Loucy (cell line): ENCODE measurements at regions not wholly inside any gene's neighbourhood (a gene's known extent, or its start where the extent isn't known, plus 50 kb on each side); places are given as distances from the start of the nearest gene placed in this dataset.

Experiments used
- EZH2phosphoT487 ChIP-seq: fragments of 200-600 bp; IDR thresholded peaks from 2 replicates; pipeline ENCODE4 v1.6.1; 2018; ENCODE audit warnings: antibody characterized with exemption, mild to moderate bottlenecking, moderate library complexity, borderline replicate concordance
- TF ChIP-seq, protein P1 (sequence below): fragments of 200-600 bp; sonication (generic); conservative IDR thresholded peaks from 2 replicates; pipeline ENCODE4 v1.5.1; 2014; ENCODE audit warnings: mild to moderate bottlenecking, antibody characterized with exemption, low read length

DNA sequence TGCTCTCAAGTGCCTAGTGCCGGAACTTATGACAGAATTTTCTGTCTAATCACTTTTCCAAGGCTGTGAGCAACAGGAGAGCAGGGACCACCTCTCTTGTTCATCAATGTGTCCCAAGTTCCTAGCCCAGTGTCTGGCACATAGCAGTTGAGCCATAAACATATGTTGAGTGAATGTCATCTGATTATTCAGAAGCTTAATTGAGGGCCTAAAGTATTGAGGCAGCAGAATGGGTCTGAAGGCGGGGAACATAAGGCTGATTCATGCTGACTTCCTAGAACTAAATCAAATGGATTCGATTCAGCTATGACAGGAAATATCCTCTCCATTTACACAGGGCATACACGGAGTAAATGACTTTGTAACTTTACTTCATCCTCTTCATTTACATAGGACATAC, 438.0 kb upstream of the ZFHX3 start:
- TF ChIP-seq, protein P1, sequence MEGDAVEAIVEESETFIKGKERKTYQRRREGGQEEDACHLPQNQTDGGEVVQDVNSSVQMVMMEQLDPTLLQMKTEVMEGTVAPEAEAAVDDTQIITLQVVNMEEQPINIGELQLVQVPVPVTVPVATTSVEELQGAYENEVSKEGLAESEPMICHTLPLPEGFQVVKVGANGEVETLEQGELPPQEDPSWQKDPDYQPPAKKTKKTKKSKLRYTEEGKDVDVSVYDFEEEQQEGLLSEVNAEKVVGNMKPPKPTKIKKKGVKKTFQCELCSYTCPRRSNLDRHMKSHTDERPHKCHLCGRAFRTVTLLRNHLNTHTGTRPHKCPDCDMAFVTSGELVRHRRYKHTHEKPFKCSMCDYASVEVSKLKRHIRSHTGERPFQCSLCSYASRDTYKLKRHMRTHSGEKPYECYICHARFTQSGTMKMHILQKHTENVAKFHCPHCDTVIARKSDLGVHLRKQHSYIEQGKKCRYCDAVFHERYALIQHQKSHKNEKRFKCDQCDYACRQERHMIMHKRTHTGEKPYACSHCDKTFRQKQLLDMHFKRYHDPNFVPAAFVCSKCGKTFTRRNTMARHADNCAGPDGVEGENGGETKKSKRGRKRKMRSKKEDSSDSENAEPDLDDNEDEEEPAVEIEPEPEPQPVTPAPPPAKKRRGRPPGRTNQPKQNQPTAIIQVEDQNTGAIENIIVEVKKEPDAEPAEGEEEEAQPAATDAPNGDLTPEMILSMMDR, result no peak
- no peak for TF ChIP-seq EZH2phosphoT487
